ENCODE measurements at regions not wholly inside any gene's neighbourhood (a gene's known extent, or its start where the extent isn't known, plus 50 kb on each side); places are given as distances from the start of the nearest gene placed in this dataset.

- no peak for TF ChIP-seq ASH1L (IDR thresholded peaks at IDR 0.05; ENCODE audit: borderline replicate concordance, low read depth, partially characterized antibody)
- no peak for TF ChIP-seq SP1 (CRISPR knock-in tag; IDR thresholded peaks at IDR 0.05)
- TF ChIP-seq POLR2A (conservative IDR thresholded peaks at IDR 0.05) = no peak
- no peak for TF ChIP-seq CC2D1A (IDR thresholded peaks at IDR 0.05)
- no peak for TF ChIP-seq CBX8 (IDR thresholded peaks at IDR 0.05; ENCODE audit: borderline replicate concordance, extremely low read depth, low read depth, low read length, poor library complexity, severe bottlenecking)
- no peak for TF ChIP-seq CBX3 (IDR thresholded peaks at IDR 0.05; ENCODE audit: borderline replicate concordance in 1 of 2, low read length in 2 of 2)
- no peak for TF ChIP-seq CHD2 (IDR thresholded peaks at IDR 0.05; ENCODE audit: low read depth, low read length)
- TF ChIP-seq HNRNPLL (IDR thresholded peaks at IDR 0.05; ENCODE audit: low read depth, low read length, poor library complexity, severe bottlenecking) = no peak
- no peak for TF ChIP-seq PML (IDR thresholded peaks at IDR 0.05; ENCODE audit: low read length)
- TF ChIP-seq KAT2B (IDR thresholded peaks at IDR 0.05; ENCODE audit: low read depth, low read length) = no peak
Measured at GRCh38 chr14:89615421-89615820, 198.4 kb upstream of the FOXN3 start.
